GM13976 (cell line): ENCODE measurements at regions not wholly inside any gene's neighbourhood (a gene's known extent, or its start where the extent isn't known, plus 50 kb on each side); places are given as distances from the start of the nearest gene placed in this dataset.

Experiments used
- DNase-seq: peaks from one replicate; pipeline ENCODE4 v3.0.0; 2012; ENCODE audit warnings: low spot score
- in situ Hi-C: fragments of 300-500 bp; cut with MboI; formaldehyde crosslinking; loops from one replicate; pipeline ENCODE4 v1.12.0; 2022; ENCODE audit warnings: low sequenced_read_pairs, mixed read lengths, inconsistent platforms; ENCODE audit not compliant: unreplicated experiment
- TF ChIP-seq, protein P1 (sequence below): IDR thresholded peaks from 2 replicates; pipeline ENCODE4 v1.5.1; 2012; ENCODE audit warnings: borderline replicate concordance, mild to moderate bottlenecking; ENCODE audit not compliant: insufficient read depth; ENCODE audit errors: extremely low read depth, missing control alignments, control extremely low read depth

DNA sequence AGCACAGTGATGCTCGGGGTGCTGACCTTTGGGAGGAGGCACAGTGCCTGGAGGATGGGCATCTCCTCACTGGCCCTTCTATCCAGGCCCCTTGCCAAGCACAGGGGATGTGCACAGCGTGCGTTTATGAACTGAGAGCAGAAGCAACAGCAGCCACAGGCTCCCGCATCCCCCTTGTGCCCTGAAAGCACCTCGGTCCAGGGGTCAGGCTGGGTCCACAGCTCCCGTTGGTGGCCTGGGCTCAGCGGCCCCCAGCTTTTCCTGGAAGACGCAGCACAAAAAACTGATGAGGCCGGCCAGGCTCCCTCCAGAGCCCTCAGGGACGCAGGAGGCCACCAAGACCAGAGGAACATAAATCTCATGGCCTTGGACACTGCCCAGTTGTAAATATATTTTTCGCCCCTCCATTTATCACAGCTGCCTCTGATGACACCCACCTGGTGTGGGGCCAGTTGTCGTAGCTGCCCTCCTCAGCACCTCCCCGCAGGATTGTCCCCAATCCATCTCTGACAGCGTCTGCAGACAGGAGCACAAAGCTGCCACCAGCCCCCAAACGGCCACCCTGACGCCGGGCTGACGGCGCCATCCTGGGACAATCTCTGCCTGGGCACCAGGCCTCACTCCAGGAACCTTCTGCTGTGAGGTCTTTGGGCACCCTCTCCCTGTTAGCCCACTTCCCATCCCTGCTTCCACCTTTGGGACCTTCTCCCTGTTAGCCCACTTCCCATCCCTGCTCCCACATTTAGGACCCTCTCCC is 203.1 kb downstream of the BRD1 start:
- no peak for DNase-seq
- in situ Hi-C loops, result no loop called here
- TF ChIP-seq, protein P1, sequence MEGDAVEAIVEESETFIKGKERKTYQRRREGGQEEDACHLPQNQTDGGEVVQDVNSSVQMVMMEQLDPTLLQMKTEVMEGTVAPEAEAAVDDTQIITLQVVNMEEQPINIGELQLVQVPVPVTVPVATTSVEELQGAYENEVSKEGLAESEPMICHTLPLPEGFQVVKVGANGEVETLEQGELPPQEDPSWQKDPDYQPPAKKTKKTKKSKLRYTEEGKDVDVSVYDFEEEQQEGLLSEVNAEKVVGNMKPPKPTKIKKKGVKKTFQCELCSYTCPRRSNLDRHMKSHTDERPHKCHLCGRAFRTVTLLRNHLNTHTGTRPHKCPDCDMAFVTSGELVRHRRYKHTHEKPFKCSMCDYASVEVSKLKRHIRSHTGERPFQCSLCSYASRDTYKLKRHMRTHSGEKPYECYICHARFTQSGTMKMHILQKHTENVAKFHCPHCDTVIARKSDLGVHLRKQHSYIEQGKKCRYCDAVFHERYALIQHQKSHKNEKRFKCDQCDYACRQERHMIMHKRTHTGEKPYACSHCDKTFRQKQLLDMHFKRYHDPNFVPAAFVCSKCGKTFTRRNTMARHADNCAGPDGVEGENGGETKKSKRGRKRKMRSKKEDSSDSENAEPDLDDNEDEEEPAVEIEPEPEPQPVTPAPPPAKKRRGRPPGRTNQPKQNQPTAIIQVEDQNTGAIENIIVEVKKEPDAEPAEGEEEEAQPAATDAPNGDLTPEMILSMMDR, result no peak

DNA sequence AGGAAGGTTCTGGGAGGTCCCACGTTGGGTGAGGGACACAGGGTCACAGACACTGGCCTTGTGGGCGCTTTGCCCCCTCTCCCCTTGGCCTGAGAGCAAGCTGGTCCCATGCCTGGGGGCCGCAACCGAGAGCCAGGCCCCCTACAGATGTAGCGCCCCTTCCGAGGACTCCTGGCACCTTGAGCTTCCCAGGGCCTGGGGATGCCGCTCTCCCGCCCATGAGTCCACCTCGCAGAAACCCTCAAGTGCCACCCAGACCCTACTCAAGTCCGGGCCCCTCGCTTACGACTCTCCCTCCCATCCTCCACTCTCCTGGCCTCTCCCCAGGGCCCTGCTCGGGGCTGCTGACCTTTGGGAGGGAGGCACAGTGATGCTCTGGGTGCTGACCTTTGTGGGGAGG is 204.0 kb downstream of the BRD1 start:
- DNase-seq, result no peak
- in situ Hi-C loops, result no loop called here
- TF ChIP-seq, protein P1, result no peak

DNA sequence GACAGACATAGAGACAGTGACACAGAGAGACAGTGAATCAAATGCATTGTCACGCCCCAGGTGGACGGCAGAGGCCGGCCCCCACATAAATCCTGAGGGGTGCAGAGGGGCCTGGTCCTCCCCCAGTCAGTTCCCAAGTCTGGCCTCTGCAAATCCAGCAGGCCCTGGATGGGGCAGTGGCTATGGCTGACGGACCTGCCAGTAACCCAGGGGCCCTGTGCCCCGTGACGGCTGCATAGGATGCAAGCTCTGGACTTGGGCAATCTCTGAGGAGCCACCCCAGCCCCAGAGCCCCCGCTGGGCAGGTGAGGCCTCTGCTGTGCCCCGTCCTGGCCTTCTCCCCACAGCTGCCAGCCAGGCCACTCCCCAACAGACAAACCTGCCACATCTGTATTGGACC is 204.5 kb downstream of the BRD1 start:
- in situ Hi-C loops, result no loop called here
- TF ChIP-seq, protein P1, result no peak
- DNase-seq, result no peak

DNA sequence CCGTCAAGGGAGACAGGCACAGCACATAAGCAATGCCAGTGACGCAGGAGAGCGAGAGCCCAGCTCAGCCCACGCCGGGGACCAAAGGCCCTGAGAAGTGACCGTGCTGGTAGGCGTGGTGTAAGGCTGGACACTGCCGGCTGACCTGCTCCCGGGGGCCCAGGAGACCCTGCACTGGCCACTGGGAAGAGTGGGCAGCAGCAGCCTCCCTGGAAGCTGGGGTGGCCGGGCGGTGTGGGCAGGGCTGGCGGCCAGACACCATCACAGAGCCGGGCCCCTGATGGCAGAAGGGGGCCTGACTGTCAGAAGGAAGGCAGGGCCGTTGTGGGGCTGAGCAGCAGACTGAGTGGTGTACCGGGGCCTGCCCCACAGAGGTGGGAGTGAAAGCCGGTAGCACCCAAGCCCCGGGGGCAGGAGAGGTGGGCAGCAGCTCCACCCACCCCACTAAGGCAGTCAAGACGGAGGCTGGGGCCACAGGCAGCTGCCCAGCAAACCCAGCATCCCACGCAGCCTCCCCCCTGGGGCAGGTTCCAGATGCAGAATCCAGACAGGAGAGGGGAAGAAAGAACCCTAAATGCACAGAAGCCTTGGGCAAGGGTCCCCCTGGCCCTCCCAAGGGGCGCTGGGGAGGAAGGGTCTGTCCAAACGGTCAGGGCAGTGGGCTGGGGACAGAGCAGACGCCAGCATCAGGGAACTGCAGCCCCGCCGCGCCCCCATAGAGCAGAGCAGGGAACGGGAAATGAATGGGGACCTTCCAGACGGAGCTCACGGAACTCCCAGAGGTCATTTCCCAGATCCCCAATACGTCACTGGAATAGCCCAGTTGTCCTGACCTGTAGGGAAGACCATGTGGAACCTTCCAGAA is 205.2 kb downstream of the BRD1 start:
- TF ChIP-seq, protein P1, result no peak
- DNase-seq, result no peak
- in situ Hi-C loops, result no loop called here

DNA sequence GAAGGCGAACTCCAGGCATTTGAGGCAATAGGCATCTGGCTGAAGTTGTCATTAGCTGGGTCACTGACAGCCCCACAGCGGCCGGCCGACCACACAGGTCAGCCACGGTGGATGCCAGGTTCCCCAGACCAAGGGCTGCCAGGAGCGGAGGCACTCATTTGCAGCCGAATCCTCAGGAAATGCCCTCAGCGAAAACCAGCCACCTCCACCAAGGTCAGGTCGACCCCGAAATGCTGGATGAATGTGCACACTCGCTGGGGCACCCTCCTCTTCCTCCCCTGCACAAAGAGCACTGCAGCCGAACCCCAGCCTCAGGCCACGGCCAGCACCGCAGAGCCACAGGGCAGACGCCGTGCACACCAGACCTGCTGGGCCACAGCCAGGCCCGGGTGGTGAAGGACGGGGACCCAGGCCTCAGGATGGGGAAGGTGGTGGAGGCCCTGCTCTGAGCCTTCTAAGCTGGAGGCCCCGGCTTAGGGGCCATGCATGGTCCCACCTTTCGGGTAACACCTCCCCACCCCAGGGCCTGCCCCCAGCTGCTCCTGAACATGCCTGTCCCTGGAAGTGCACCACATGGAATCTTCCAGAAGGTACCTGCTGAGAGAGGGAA is 206.0 kb downstream of the BRD1 start:
- TF ChIP-seq, protein P1, result no peak
- no peak for DNase-seq
- in situ Hi-C loops, result no loop called here

DNA sequence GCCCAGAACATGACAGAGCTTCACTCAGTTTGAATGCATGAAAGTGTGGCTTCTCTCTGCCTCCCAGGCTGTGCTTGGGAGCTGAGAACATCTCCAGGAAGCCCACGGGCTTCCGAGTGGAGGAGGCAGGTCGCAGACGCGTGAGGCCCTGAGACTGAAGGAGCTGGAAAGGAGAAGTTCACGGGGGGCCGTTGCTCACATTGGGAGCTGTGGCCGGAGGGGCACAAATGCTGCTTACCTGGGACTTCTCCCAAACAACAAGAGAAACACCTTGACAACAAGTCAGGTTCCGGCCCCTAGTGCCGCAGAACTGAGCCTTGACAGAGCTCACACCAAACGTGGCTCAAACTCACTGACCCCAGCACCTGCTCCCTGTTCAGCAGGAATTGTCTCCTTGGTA is 207.0 kb downstream of the BRD1 start:
- no peak for DNase-seq
- TF ChIP-seq, protein P1, result no peak
- in situ Hi-C loops, result no loop called here
